Coronary artery (tissue), 2 donors: ENCODE measurements at regions not wholly inside any gene's neighbourhood (a gene's known extent, or its start where the extent isn't known, plus 50 kb on each side); places are given as distances from the start of the nearest gene placed in this dataset.

Source experiments
- DNase-seq: peaks from one replicate; pipeline ENCODE4 v3.0.0-alpha.2; 2017; ENCODE audit warnings: low spot score
- H3K27ac ChIP-seq, 2 donors: fragments of 200-600 bp; sonication (generic); one replicate each; pipeline ENCODE4 v1.5.1; 2016 to 2019
- H3K4me3 ChIP-seq: fragments of 200-600 bp; sonication (generic); 2 replicates; pipeline ENCODE4 v1.5.1; 2016; ENCODE audit warnings: mild to moderate bottlenecking, moderate library complexity
- TF ChIP-seq, protein P1 (sequence below): fragments of 200-600 bp; sonication (generic); IDR thresholded peaks from one replicate; pipeline ENCODE4 v1.5.1; 2019; ENCODE audit warnings: antibody characterized with exemption

DNA sequence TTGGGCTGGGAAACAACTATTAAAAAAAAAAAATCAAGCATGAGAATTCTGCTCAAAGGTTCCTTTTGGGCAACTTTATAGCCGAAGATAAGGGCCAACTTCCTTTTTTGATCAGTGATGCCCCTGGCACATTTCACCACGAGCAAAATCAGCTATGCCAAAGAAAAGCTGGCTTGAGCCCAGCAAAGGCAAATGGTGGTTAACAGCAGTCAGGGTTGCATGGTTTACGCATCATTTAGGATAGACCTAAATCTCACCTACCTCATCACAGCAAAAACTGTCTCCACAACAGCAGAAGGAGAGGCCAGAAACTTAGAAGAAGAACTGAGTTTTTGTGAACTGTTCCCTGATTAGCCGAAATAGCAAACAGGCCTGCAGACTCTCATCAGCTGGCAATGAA lies 220.1 kb upstream of the CDIN1 start:
- Histone ChIP-seq H3K4me3 (no peak overlapping the region), H3K27ac (no peak overlapping the region)
- DNase-seq: no peak
- TF ChIP-seq, protein P1, sequence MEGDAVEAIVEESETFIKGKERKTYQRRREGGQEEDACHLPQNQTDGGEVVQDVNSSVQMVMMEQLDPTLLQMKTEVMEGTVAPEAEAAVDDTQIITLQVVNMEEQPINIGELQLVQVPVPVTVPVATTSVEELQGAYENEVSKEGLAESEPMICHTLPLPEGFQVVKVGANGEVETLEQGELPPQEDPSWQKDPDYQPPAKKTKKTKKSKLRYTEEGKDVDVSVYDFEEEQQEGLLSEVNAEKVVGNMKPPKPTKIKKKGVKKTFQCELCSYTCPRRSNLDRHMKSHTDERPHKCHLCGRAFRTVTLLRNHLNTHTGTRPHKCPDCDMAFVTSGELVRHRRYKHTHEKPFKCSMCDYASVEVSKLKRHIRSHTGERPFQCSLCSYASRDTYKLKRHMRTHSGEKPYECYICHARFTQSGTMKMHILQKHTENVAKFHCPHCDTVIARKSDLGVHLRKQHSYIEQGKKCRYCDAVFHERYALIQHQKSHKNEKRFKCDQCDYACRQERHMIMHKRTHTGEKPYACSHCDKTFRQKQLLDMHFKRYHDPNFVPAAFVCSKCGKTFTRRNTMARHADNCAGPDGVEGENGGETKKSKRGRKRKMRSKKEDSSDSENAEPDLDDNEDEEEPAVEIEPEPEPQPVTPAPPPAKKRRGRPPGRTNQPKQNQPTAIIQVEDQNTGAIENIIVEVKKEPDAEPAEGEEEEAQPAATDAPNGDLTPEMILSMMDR: no peak

DNA sequence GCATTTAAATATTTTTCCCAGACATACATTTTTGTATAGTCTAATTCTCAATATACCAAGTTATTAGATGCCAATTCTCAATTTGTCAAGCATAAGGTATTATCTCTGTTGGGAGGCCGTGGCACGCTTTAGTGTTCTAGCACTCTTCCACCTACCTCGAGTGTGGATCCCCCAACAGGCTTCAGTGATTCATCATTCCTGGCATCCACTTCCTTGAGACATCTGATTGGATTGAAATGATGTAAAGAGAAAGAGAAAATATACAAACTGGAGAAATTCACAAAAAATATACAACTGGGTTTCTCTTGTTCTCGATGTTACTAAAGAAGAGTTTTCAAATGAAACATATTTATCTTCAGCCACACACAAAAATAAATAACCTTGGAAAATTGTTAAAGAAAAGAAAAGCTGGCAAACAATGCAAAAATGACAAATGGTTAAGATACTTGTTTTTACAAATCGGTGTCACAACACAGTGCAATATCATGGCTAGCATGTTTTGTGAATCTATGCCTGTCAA lies 218.0 kb upstream of the CDIN1 start:
- TF ChIP-seq, protein P1: no peak
- no peak overlapping the region for H3K27ac ChIP-seq
- no peak overlapping the region for H3K4me3 ChIP-seq
- DNase-seq: no peak

DNA sequence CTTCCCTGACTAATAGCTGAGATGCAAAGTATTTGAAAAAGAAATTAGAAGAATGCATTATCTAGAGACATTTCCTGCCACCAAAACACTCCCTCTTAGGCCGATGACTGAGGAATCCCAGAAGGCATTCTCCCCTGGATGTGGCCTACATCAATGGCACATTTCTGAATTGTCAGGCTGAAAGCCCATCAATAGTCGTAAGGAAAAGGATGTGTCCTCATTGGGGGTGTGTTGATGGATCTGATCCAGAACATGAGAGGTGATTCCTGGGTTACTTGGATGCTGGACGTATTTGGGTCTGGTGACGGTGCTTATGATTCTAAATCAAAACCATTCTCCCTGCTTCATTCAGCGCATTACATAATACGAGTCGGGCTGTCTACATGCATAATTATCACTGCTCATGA lies 216.9 kb upstream of the CDIN1 start:
- Histone ChIP-seq H3K4me3 (no peak overlapping the region), H3K27ac (no peak overlapping the region)
- TF ChIP-seq, protein P1: no peak
- no peak for DNase-seq

DNA sequence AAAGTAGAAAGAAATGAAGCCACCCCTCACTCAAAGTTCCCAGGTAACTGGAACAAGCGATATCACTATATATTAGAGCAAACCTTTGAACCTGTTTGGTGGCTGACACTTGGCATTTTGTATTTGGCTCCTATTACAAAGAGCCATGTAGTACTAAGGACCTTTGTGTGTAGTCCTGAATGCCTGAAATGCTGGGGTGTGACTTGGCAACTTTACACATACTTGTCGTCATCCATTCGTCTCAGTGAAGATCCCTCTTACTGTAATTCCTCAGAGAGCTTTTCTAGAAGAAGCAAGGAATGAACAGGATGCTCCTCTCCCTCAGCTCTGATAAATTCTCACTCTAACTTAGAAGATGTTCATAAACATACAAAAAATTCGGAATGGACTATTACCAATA lies 216.1 kb upstream of the CDIN1 start:
- H3K4me3 ChIP-seq: no peak overlapping the region
- DNase-seq: no peak
- H3K27ac ChIP-seq: no peak overlapping the region
- TF ChIP-seq, protein P1: no peak

DNA sequence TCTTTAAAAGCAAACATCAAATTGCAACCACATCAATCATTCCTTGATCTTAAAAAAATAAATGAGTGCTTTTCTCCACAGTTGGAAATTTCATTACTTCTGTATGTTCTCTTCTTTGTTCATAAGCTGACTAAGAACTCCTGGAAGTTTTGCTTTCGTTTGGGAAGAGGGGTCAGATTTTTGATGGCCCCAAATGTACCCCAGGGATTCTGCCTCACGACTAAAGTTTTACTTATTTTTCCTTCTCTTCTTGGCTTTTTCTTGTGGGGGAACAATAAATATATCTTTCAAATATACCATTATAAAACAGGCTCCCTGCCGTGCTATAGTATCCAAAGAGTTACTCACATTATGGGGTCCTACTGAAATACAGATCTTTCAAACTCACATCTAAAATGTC lies 215.0 kb upstream of the CDIN1 start:
- Histone ChIP-seq H3K27ac (peak overlapping the region in 1 of 2 donors; percentile 4), H3K4me3 (no peak overlapping the region)
- no peak for DNase-seq
- TF ChIP-seq, protein P1: no peak

DNA sequence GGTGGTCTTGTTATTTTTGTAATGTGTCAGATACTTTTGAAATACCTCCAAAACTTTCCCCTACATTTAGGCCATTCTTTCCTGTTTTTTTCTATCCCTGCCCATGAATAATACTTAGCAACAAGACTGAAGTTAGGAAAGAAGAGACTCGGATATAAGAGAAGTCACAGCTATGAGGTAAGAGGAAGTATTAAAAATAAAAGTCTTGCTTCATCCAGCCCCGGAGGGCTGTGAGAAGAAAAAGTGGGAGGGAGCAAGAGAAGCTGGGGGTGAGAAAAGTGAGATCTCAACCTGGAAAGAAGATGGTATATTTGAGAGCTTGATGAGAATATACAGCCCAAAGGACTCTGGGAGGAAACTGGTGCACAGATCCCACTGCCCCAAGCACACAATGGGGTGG lies 213.5 kb upstream of the CDIN1 start:
- no peak overlapping the region for H3K27ac ChIP-seq

DNA sequence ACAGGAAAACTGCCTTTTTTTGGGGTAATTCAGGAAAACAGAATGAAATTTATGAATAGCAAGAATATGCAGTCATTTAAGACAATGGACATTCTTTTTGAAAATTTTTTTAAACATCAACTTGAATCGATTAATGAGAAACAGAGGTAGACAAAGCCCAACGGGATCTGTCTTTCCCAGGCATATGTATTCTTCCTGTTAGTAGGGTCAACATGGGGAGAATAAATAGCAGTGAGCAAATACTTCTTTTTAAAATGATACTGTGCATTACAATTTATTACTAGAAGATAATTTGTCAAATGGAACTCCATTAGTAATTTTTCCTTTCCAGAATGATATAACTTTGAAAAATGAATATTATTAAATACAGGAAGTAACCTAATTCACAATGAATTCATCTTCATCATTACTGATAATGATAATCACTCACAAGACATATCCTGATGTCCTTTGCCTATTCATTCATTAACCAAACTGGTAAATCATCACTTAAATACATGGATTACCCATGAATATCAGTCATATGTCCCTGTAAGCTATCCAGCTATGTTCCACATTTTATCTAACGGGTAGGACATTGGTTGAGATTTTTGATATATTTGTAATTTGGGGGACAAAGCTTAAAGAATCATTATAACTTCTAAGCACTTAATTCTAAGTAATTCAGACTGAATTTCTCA lies 209.2 kb upstream of the CDIN1 start:
- TF ChIP-seq, protein P1: no peak
- H3K27ac ChIP-seq: no peak overlapping the region
- no peak overlapping the region for H3K4me3 ChIP-seq
- DNase-seq: no peak

More for the DNA sequence above, 213.5 kb upstream of the CDIN1 start:
- no peak for DNase-seq
- TF ChIP-seq, protein P1: no peak
- H3K4me3 ChIP-seq: no peak overlapping the region
